ENCODE measurements at regions not wholly inside any gene's neighbourhood (a gene's known extent, or its start where the extent isn't known, plus 50 kb on each side); places are given as distances from the start of the nearest gene placed in this dataset.

GRCh38 chr11:100632941-100633452, 54.1 kb upstream of the ARHGAP42 start:
- Mint-ChIP-seq H3K4me1 (ENCODE audit: low read depth, unreplicated experiment) (peaks cover 31% of the 10 kb centered on the region), H3K36me3 (ENCODE audit: insufficient read depth, unreplicated experiment) (no peaks in the 10 kb centered on the region), H3K27ac (ENCODE audit: unreplicated experiment) (peak overlapping the region; percentile 0), H3K9me3 (ENCODE audit: low read depth, unreplicated experiment) (no peaks in the 10 kb centered on the region), H3K4me3 (ENCODE audit: low read depth, unreplicated experiment) (no peak overlapping the region), H3K27me3 (ENCODE audit: unreplicated experiment) (no peaks in the 10 kb centered on the region)
- BruUV-seq (replicated peaks) = no TSS peak
- no peak for TF ChIP-seq CTCF (IDR thresholded peaks at IDR 0.05; ENCODE audit: unreplicated experiment)
- peak; percentile 38 for DNase-seq
- intact Hi-C loops (cut with micrococcal nuclease; ENCODE audit: unreplicated experiment) = no loop called here
- CTCF ChIA-PET = interaction anchor here (0.8 kb wide), 1 partner anchor 8 kb away, joined by 3 read pairs; no protein-coding TSS in a partner anchor

- no peaks in the 10 kb centered on the region for H3K9me3 Mint-ChIP-seq (ENCODE audit: low read depth, unreplicated experiment)
These were observed 51.9 kb upstream of the ARHGAP42 start for GRCh38 chr11:100635194-100635593.

GRCh38 chr11:100636536-100636935, 50.6 kb upstream of the ARHGAP42 start:
- DNase-seq = no peak
- no peak for TF ChIP-seq CTCF (IDR thresholded peaks at IDR 0.05; ENCODE audit: unreplicated experiment)
- CTCF ChIA-PET = no interaction called here
- intact Hi-C loops (cut with micrococcal nuclease; ENCODE audit: unreplicated experiment) = no loop called here
- Mint-ChIP-seq H3K27ac (ENCODE audit: unreplicated experiment) (no peak overlapping the region), H3K4me1 (ENCODE audit: low read depth, unreplicated experiment) (peaks cover 31% of the 10 kb centered on the region), H3K36me3 (ENCODE audit: insufficient read depth, unreplicated experiment) (no peaks in the 10 kb centered on the region), H3K9me3 (ENCODE audit: low read depth, unreplicated experiment) (no peaks in the 10 kb centered on the region), H3K27me3 (ENCODE audit: unreplicated experiment) (no peaks in the 10 kb centered on the region), H3K4me3 (ENCODE audit: low read depth, unreplicated experiment) (no peak overlapping the region)
- BruUV-seq (replicated peaks) = no TSS peak

More at GRCh38 chr11:100635194-100635593, 51.9 kb upstream of the ARHGAP42 start:
- H3K4me1 Mint-ChIP-seq (ENCODE audit: low read depth, unreplicated experiment) = peaks cover 31% of the 10 kb centered on the region
- no peak for TF ChIP-seq CTCF (IDR thresholded peaks at IDR 0.05; ENCODE audit: unreplicated experiment)
- no peaks in the 10 kb centered on the region for H3K27me3 Mint-ChIP-seq (ENCODE audit: unreplicated experiment)
- no peak overlapping the region for H3K4me3 Mint-ChIP-seq (ENCODE audit: low read depth, unreplicated experiment)
- no peak overlapping the region for H3K27ac Mint-ChIP-seq (ENCODE audit: unreplicated experiment)
- no peak for DNase-seq
- intact Hi-C loops (cut with micrococcal nuclease; ENCODE audit: unreplicated experiment) = no loop called here
- no peaks in the 10 kb centered on the region for H3K36me3 Mint-ChIP-seq (ENCODE audit: insufficient read depth, unreplicated experiment)
- BruUV-seq (replicated peaks) = no TSS peak
- CTCF ChIA-PET = no interaction called here
